NCI-H2196 (cell line): ENCODE measurements at regions not wholly inside any gene's neighbourhood (a gene's known extent, or its start where the extent isn't known, plus 50 kb on each side); places are given as distances from the start of the nearest gene placed in this dataset.
"Not testable (repeated sequence)": the region's sequence is repeated elsewhere in the genome, so short reads cannot be mapped to it uniquely, and the experiment has no call there.

Experiments
- DNase-seq: peaks from one replicate; lab custom pipeline; 2025; ENCODE audit not compliant: unreplicated experiment; lab: John Stamatoyannopoulos, UW

DNA sequence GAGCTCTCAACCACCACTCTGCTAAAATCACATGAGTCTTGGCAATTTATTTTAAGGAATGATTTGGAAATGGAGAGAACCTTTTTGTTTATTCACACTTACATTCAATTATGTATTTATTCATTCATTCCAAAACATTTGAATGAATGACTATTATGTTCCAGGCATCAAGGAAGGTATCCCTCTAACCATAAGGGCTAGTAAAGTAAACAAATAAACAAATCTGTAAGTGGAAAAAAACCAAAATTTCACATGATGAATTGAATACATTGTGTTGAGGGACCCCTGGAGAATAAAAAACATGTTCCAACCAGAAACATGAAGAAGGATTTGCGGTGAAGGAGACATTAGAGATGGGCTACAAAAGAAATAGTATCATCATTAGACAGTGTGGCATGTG is 677.8 kb downstream of the TOX3 start:
- no peak for DNase-seq

DNA sequence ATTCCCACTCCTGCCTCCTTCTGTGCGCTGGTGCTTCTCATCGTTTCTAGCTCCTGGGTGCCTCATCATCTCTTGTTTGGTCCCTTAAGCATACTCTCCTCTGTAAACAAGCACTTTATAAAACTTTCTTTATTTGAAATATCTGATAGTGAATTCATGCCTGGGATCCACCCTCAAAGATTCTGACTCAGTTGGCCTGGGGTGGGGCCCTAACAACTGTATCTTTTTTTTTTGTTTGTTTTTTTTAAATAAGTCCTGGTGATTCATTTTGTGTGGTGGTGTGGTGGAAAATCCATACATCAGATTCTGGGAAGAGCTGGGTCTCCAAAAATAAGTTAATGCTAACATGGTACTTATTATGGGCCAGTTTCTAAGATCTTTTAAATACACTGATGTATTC is 678.3 kb downstream of the TOX3 start:
- DNase-seq, result no peak

DNA sequence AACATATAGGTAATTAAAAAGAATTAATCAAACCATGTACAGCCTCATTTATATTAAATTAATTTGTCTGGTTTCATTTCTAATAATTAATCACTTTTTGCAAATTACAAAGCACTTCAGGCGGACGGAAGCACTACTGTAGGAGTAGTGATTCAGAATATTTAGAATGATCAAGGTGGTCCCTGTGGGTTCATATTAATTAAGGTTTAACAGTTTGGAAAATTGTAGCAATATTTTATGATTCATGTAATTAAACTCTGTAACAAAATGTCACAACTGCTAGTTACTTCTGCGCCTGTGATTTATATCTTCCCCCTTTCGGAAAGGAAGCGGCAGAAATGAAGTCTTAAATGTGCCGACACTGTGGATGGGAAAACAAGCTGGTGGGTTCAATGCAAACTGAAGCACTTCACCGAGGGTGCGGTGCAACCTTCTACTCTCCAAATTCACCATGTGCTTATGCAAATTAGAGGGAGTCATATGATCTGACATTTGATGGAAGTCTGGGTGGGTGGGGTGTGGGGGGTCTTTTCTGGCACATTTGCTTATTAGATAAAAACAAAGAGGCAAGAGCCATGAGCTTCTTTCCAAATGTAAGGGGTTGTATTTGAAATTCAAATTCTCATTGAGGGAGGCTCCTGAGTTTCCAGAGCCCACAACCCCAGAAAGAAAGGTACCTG is 679.4 kb downstream of the TOX3 start:
- no peak for DNase-seq

DNA sequence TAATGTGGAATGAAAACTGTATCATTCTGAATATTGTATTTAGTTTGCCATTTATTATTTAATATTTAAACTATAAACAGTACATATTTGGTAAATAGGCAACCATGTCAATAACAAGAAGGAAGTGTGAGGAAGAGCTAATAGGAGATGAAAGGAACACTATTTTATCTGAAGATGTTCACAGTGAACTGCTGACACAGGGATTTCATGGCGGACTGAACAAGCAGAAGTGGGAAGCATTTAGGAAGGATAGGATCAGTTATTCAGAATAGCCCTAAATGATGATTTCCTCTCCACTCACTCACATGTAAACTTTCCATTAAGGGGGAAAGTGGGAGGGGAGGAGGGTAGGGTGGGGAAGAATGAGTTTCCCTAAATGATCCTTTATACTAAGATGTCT is 682.4 kb downstream of the TOX3 start:
- no peak for DNase-seq

DNA sequence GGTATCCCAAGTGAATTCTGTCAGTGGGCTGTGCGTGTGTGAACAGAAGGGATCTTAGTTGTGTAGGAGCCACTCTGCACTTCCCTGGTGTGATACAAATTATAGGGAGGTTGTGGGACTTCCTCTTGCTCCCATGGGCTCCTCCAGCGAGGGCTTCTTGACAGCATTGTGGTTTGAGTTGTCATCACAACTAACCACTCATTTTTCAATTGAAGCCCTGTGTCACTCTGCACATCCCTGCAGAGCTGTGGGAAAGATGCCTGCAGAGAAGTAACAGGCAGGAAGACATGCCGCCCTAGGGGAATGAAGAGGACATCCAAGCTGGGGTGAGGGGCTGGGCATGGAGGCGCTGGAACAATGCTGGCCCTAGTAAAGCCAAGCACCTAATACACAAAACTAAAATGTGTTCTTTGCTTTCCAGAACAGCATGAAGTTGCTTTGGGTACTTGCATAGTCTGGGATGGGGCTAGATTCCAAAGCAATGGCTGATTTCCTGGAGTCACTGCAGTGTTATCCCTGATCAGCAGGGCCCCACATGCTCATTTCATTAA is 692.5 kb downstream of the TOX3 start:
- DNase-seq, result no peak

DNA sequence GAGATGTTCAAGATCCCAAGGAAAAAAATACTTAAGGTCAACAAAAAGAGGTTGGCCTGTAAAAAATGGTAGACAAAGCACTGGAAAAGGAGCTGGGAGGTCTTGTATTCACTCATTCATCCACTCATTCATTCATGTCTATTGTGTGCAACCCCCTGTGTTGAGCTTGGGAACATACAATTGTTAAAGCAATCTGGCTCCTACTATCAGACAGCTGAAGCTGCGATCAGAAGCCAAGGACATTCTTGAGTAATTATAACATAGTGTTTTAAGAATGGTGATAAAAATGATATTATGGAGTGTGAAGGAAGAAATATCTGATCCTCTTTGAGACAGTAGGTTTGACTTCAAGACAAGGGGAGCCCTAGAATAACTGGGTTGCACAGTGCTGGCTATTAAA is 693.4 kb downstream of the TOX3 start:
- DNase-seq, result no peak

DNA sequence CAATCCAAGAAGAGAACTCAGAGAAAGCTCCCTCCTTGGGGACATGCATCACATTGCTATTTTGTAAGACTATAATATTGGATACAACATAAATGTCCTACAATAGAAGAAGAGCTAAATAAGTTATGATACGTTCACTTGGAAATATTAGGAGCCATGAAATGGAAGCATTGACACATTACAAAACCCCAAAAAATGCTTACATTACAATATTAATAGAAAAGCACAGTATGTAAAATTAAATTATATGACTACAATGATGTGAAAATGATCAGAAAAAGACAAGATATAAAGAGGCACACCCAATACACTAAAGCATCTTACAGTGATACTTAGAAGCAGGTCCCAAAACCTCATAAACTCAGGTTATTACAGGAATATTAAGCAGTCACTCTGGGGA is 694.1 kb downstream of the TOX3 start:
- DNase-seq, result no peak

DNA sequence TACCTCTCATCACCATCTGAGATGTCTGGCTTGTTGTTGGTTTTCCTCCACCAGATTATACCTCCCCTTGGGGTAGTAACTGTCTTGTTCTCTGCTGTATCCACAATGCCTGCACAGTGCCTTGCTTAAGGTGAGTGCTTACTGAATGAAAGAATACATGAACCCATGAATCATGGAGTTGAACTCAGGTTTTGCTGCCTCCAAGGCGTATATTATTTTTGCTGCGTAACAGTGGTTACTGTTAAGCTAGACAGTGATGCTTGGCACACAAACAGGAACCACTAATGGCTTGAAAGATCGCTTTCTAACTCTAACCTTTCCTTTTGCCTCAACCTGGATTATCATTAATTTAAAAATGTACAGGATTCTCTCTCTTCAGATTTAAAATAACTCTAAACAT is 695.8 kb downstream of the TOX3 start:
- DNase-seq, result no peak

DNA sequence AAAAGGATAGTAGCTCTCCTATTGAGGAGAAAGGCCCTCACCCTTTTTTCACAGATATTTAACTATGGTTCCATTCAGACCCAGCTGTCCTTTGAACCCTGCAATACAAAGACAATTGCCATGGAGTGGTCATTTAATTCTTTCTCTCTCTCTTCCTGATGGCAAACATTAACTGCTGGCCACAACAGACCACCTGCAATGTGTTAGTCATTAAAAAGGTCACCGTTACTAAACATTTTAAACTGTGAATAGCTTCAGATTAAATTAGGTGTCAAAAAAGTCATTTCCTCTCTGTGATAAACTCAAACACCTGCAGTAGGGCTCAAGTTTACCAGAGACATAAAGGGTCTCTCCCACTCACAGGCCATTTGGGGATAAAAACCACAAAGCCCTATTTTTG is 697.2 kb downstream of the TOX3 start:
- no peak for DNase-seq

DNA sequence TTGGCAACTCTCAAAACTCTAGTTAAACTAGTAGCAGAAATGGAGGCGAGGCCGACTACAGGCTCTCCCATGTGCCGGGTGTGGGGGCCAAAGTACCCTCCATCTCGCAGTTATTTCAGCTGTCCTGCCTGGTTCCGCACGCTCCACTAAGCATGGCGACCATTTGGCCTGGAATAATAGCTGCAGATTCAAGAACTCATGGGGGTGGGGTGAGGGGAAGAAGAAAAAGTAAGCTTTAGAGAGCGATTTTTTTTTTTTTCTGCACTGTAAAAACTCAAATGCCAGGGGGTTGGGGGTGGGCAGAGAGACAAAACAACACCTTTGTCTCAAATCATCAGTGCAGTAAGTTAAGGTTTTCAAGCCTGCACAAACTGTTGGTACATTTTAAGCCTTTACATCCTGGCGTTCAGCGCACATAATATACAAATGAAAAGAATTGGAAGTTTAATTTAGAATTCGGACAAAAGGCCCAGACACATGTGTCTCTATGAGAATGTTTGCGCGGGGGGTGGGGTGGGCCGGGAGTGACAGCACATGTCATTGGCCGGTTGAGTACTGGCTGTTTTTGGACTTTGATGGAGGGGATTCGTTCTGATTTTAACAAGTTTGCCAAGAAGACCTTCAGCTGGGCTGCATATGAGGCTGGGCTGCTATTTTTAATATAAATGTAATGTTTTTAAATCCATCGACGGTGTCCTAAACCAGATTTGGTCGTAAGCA is 694.7 kb upstream of the SALL1 start:
- no peak for DNase-seq

DNA sequence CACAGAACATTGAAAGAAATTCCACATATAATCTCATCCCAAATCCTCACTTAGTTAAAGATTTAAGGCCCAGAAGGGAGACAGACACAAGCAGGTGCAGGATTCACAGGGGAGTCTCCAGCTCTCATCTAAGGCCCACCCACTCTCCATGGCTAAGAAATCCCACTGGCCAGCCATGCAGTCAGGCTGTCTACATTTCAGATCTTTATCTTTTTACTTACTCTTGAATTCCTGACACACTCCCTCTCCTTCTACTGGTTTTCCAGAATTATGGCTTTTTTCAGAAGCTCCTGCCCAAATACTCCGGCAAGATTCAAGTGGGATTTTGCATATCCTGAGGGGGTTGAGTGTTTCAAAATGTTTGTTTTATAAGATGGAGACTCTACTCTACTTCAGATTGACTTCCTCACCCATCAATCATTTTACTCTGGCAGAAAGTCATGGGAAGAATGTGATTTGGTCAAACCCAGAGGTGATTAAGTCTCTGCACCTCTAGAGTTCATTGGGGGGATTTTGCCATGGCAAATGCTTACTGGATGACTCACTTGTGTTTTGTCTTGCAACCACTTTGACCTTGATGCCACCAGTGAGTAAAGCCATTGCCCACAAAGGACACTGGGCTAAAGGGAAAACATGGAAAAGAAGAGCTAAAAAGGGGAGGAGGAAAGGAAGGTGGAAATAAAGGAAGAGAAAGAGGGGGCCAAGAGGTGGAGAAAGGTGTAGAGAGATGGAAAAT is 688.8 kb upstream of the SALL1 start:
- no peak for DNase-seq

DNA sequence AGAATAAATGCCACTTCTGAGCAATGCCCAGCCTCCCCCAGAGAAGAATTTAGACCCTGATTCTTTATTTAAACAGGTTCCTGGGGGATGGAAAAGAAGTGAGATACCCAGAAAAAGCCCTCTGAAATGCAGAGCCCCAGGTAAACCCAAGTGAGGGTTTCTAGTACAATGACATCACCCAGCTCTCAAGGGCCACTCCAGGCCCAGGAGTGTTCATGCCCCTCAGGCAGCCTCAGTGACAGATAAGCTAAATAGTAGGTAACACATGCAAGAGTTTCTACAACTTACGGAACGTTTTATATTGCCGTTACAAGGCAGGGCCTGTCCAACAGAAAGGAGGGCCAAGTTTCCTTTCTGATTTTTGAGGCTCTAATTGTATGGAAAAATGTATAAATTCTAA is 683.7 kb upstream of the SALL1 start:
- no peak for DNase-seq

DNA sequence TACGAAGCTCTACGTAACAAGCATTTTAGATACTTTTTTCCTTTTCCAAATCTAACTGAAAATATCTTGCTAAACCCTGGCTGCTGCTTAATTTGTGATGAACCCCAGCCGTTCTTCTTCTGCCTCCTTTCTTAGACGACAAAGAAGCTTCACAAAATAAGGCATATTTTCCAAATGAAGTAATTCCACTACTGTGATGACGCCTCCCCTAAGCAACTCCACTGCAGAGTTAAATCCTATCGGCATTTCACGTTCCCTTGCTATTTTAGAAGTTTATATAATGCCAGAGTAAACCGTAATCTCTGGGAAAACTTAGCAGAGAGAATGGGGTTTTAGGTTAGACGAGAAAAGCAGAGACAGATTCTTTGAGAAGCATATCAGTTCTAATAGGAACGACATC is 683.1 kb upstream of the SALL1 start:
- DNase-seq, result no peak

DNA sequence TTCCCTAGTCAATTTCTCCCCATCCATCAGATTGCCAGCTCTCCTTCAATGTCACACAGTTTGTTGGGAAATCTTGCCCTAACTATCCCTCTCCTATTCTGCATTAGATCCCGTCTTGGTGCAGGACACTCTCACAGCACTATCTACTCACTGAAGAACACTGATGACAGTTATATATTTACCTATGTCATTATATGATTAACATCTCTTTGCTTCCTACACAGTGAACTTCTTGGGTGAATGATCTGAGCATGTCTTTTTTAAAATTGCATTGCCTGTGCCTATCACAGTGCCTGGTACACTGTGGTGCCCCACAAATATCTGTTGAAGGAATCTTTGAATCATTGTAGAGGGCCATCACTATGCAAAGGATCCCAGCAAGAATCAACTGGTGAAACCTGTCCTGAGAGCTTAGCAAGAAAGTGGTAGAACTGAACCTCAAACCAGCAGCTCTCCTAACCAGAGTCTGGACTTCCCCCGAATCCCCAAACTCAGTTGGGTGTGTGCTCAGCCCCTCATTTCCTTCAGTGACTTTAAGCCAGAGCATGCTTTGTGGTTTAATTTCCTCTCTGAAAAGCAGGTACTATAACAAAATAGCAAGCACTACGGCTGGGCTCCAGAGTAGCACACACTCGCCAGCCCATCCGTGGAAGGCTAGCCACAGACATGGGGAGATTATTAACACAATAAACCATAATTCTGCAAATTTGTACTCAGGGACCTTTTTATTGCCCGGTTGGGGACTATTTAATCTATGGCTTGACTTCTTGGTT is 680.7 kb upstream of the SALL1 start:
- no peak for DNase-seq

DNA sequence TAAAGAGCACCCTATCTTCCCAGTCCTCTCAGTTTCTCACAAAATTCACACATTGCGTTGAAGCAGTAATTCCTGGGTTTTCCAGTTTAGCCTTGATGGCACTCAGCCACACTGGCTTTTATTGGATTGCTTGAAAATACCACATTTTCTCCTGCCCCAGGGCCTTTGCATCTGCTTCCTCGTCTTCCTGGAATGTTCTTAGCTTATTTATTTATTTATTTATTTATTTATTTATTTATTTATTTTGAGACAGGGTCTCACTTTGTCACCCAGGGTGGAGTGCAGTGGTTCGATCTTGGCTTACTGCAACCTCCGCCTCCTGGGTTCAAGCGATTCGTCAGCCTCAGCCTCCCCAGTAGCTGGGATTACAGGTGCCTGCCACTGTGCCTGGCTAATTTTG is 680.0 kb upstream of the SALL1 start:
- not testable (repeated sequence) for DNase-seq

DNA sequence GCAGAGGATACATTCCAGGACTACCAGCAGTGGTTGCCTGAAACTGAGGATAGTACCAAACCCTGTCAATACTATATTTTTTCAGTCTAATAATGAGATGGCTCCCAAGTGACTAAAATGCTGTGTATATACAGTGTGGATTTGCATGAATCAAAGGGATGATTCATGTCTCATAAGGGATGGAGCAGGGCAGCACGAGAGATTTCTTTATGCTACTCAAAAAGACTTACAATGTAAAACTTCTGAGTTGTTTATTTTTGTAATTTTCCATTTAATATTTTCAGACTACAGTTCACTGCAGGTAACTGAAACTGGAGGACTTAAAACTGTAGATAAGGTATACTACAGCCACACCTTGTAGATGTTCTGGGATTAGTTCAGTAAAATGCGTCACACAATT is 674.7 kb upstream of the SALL1 start:
- no peak for DNase-seq

DNA sequence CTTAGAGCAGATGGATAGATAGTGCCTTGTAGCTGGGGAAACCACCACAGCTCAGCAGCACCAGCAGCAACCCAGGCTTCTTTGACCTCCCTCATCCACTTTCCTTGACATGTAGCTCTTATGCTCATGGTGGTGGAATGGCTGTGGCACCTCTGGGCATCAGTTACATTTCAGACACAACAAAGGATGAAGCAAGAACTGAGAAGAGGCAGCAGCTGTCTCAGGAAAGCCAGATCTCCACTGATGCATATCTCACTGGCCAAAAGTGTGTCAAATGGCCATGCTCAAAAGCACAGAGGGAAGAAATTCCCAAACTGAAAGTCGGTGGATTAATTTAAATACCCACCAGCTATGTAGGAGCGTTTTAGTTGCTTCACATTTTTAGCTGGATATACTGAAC is 671.4 kb upstream of the SALL1 start:
- DNase-seq, result no peak

DNA sequence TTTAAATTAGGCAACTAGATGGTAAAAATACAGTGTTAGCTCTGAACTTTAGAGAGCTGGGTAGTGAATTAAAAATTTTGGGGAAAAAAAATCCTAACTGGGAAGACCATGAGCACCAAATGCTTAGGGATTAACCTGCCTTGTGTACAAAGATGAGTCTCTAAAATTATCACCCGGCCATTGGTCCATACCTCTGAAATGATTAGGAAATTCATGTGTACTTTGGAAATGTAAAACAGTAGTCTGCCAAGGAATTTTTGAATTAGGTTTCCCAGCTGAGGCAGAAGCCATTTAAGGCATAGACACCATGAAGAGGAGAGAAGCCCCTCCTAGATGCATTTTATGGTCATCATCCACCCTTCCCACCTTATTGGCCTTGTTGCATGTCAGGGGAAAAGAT is 670.5 kb upstream of the SALL1 start:
- DNase-seq, result no peak

DNA sequence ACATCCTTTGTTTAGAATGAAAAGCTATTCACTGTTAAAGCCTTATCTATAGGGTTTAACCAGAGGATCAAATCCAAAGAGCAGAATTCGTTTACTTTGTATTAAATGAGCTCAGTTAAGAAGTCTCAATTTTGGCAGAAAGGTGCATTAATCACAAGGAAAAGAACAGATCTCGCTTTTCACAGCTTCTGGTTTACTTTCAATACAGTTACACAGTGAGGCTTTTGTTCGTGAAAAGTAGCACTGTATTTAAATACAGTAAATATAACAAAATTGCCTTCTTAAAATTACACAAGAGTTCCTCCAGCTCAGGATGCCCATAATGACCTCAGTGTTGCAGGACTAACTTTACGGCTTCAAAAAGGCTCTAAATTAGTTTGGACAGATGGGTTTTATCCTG is 669.1 kb upstream of the SALL1 start:
- no peak for DNase-seq

DNA sequence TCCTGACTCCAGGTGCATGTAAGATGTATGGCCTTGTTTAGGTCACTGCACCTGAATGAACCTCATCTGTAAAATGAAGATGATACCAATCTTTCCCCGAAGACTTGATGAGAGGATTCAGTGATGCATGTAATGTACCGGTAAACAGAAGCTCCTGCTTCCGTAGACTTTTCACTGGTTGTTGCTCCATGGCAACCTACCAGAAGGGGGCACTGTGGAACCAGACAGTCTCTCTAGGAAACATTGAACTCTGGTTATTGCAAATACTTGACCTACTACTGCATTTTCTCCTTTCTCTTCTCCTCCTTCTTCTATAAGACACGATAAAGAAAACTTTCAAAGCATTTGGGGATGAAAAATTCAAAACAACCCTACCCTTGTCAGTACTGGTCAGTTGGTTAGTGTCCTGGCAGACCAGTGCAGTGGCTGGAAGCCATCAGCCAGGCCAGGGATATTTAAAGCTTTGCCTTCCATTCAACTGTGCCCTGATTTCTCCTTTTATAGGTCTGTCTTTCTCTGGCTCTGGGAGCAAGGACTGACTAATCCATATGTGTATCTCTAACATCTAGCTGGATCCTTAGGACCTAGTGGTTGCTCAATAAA is 667.4 kb upstream of the SALL1 start:
- no peak for DNase-seq

DNA sequence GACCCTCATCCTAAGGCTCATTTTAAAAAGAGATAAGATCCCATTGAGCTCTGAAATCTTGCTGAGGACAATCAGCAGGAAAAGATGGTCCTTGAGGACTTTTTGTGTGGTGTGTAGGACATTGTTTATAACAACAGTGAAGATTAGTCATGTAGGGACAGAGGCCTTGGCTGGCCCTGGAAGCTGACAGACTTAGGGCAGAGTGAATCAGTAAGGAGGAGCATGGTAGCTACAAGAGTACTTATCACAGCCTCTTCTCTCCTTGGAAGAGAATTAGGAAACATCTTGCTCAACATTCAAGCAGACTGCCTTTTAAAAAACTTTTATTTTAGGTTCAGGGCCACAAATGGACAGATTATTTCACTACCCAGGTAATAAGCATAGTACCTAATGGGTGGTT is 665.9 kb upstream of the SALL1 start:
- DNase-seq, result no peak
